Thyroid gland (tissue), 4 donors: ENCODE measurements at regions not wholly inside any gene's neighbourhood (a gene's known extent, or its start where the extent isn't known, plus 50 kb on each side); places are given as distances from the start of the nearest gene placed in this dataset.

Experiments used
- POLR2A ChIP-seq, 2 donors: fragments of 450-650 bp; IDR thresholded peaks; one replicate each; pipeline ENCODE4 v1.6.1; 2017; ENCODE audit warnings: antibody characterized with exemption in 2 of 2, mild to moderate bottlenecking in 2 of 2, moderate library complexity in 1 of 2
- TF ChIP-seq, protein P1 (sequence below), 6 experiments: fragments of 200-600 bp in 3 of 6; fragments of 450-650 bp in 3 of 6; sonication (generic) in 3 of 6; IDR thresholded peaks; one replicate each; pipeline ENCODE4 v1.5.1; 2016 to 2019; ENCODE audit warnings: antibody characterized with exemption in 6 of 6, mild to moderate bottlenecking in 2 of 6, inconsistent platforms in 1 of 6, moderate library complexity in 1 of 6

GRCh38 chr5:89908876-89909275, 500.7 kb downstream of the CETN3 start:
- TF ChIP-seq, protein P1, sequence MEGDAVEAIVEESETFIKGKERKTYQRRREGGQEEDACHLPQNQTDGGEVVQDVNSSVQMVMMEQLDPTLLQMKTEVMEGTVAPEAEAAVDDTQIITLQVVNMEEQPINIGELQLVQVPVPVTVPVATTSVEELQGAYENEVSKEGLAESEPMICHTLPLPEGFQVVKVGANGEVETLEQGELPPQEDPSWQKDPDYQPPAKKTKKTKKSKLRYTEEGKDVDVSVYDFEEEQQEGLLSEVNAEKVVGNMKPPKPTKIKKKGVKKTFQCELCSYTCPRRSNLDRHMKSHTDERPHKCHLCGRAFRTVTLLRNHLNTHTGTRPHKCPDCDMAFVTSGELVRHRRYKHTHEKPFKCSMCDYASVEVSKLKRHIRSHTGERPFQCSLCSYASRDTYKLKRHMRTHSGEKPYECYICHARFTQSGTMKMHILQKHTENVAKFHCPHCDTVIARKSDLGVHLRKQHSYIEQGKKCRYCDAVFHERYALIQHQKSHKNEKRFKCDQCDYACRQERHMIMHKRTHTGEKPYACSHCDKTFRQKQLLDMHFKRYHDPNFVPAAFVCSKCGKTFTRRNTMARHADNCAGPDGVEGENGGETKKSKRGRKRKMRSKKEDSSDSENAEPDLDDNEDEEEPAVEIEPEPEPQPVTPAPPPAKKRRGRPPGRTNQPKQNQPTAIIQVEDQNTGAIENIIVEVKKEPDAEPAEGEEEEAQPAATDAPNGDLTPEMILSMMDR (IDR thresholded peaks at IDR 0.05): no peak
- no peak for TF ChIP-seq POLR2A (IDR thresholded peaks at IDR 0.05)
